Stimulated activated CD4-positive, alpha-beta T cell treated with anti-CD3 and anti-CD28 coated beads, Interleukin-12 subunit alpha, Interleukin-12 subunit beta, amount 100 ng/mL, for 48 hours (primary cell): ENCODE measurements at regions not wholly inside any gene's neighbourhood (a gene's known extent, or its start where the extent isn't known, plus 50 kb on each side); places are given as distances from the start of the nearest gene placed in this dataset.

Source experiments
- DNase-seq, 3 donors: peaks; one replicate each; pipeline ENCODE4 v3.0.0-alpha.2; 2020; ENCODE audit warnings: low read depth in 2 of 3, low spot score in 1 of 3

DNA sequence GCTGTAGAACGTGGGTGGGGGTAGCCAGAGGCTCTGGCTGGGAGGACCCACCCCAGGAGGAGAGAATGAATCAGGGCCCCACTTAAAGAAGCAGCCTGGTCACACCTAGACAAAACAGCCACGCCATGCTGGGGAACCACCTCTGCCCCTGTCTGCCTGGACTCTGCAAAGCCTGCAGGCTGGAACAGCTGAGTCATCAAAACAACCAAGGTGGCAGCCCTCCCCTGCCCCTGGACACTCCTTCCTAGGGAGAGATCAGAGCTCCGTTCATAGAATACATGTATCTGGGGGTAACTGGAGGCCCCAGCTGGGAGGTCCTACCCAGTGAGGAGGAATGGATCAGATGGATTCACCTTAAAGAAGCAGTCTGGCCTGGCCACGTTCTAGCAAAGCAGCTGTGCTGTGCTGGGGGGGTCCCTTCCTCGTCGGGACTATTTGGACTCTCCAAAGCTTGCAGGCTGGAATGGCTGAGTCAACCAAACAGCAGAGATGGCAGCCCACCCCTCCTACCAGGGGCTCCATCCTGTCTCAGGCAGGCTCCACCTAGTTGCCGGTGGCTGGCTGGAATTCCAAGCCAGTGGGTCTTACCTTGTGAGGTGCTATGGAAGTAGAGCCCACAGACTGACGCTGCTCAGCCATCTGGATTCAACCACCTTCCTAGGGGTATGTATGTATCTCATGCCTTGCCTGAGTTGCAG lies 50.5 kb upstream of the NT5C1B start:
- no peak for DNase-seq
